HEK293 (cell line): ENCODE measurements at regions not wholly inside any gene's neighbourhood (a gene's known extent, or its start where the extent isn't known, plus 50 kb on each side); places are given as distances from the start of the nearest gene placed in this dataset.

Source experiments
- CTCF ChIA-PET: fragments of 350-600 bp; formaldehyde crosslinking; extraction: SDS; loops from one replicate; lab custom pipeline; 2021; ENCODE audit warnings: antibody characterized with exemption; lab: Yijun Ruan, JAX
- POLR2A ChIA-PET: fragments of 300-600 bp; formaldehyde crosslinking; extraction: SDS; loops from one replicate; lab custom pipeline; 2020; ENCODE audit warnings: antibody characterized with exemption, inconsistent platforms; lab: Yijun Ruan, JAX
- H3K27ac ChIP-seq: fragments of 200-500 bp; sonication (Bioruptor generic); 2 replicates; pipeline ENCODE4 v1.5.1; 2014; ENCODE audit warnings: low read depth, low read length, control low read depth, inconsistent platforms; ENCODE audit errors: extremely low read depth
- H3K36me3 ChIP-seq, 2 experiments: fragments of 200-500 bp in 1 of 2; sonication (Bioruptor generic) in 1 of 2; 1 replicate in 1 of 2; 2 replicates in 1 of 2; pipeline ENCODE4 v1.5.1; 2014 to 2017; ENCODE audit warnings: inconsistent platforms in 2 of 2, low read length in 2 of 2; ENCODE audit not compliant: control insufficient read depth in 2 of 2, insufficient read depth in 1 of 2
- H3K4me1 ChIP-seq: fragments of 200-500 bp; sonication (Bioruptor generic); 2 replicates; pipeline ENCODE4 v1.5.1; 2014; ENCODE audit warnings: mild to moderate bottlenecking, low read length, inconsistent platforms; ENCODE audit not compliant: control insufficient read depth, insufficient read depth
- H3K4me3 ChIP-seq: 2 replicates; pipeline ENCODE4 v1.5.1; 2011; ENCODE audit warnings: low read depth, mild to moderate bottlenecking, control low read depth, low read length, moderate library complexity
- H3K9me3 ChIP-seq: fragments of 200-500 bp; sonication (Bioruptor generic); 2 replicates; pipeline ENCODE4 v1.5.1; 2014; ENCODE audit warnings: low read depth, low read length, inconsistent platforms; ENCODE audit not compliant: control insufficient read depth, insufficient read depth
- GLI2 ChIP-seq: fragments of 450-650 bp; formaldehyde crosslinking; IDR thresholded peaks from 2 replicates; pipeline ENCODE4; 2017; ENCODE audit warnings: missing biosample characterization, missing genetic modification characterization, low read depth, borderline replicate concordance
- KLF16 ChIP-seq: fragments of 450-650 bp; formaldehyde crosslinking; IDR thresholded peaks from 2 replicates; pipeline ENCODE4 v1.5.1; 2017; ENCODE audit warnings: missing biosample characterization, missing genetic modification characterization
- PRDM1 ChIP-seq: fragments of 450-650 bp; formaldehyde crosslinking; IDR thresholded peaks from 2 replicates; pipeline ENCODE4; 2016; ENCODE audit warnings: missing biosample characterization, missing genetic modification characterization
- PRDM6 ChIP-seq: fragments of 450-650 bp; formaldehyde crosslinking; IDR thresholded peaks from 2 replicates; pipeline ENCODE4 v1.5.1; 2017; ENCODE audit warnings: missing biosample characterization, missing genetic modification characterization
- REST ChIP-seq: fragments of 450-650 bp; formaldehyde crosslinking; IDR thresholded peaks from 2 replicates; pipeline ENCODE4 v1.5.1; 2016; ENCODE audit warnings: missing biosample characterization, missing genetic modification characterization
- SP3 ChIP-seq: fragments of 450-650 bp; formaldehyde crosslinking; IDR thresholded peaks from 2 replicates; pipeline ENCODE4 v1.5.1; 2016; ENCODE audit warnings: missing biosample characterization, missing genetic modification characterization
- TRIM28 ChIP-seq: IDR thresholded peaks from 2 replicates; pipeline ENCODE4 v1.6.1; 2011; ENCODE audit warnings: low read length, control low read depth, borderline replicate concordance
- WT1 ChIP-seq: fragments of 450-650 bp; formaldehyde crosslinking; IDR thresholded peaks from 2 replicates; pipeline ENCODE4 v1.5.1; 2016; ENCODE audit warnings: missing biosample characterization, missing genetic modification characterization
- ZBTB17 ChIP-seq: fragments of 450-650 bp; formaldehyde crosslinking; IDR thresholded peaks from 2 replicates; pipeline ENCODE4 v1.5.1; 2016; ENCODE audit warnings: missing biosample characterization, missing genetic modification characterization
- ZBTB6 ChIP-seq: fragments of 450-650 bp; formaldehyde crosslinking; IDR thresholded peaks from 2 replicates; pipeline ENCODE4 v1.5.1; 2017; ENCODE audit warnings: missing biosample characterization, missing genetic modification characterization
- ZBTB8A ChIP-seq: fragments of 450-650 bp; formaldehyde crosslinking; IDR thresholded peaks from 2 replicates; pipeline ENCODE4 v1.5.1; 2016; ENCODE audit warnings: missing biosample characterization, missing genetic modification characterization
- ZFP37 ChIP-seq: fragments of 450-650 bp; formaldehyde crosslinking; IDR thresholded peaks from 2 replicates; pipeline ENCODE4 v1.5.1; 2016; ENCODE audit warnings: missing biosample characterization, missing genetic modification characterization
- ZNF10 ChIP-seq: fragments of 450-650 bp; formaldehyde crosslinking; IDR thresholded peaks from 2 replicates; pipeline ENCODE4 v1.5.1; 2017; ENCODE audit warnings: missing biosample characterization, missing genetic modification characterization
- ZNF140 ChIP-seq: fragments of 450-650 bp; formaldehyde crosslinking; IDR thresholded peaks from 2 replicates; pipeline ENCODE4 v1.5.1; 2016; ENCODE audit warnings: missing biosample characterization, missing genetic modification characterization
- ZNF174 ChIP-seq: fragments of 450-650 bp; formaldehyde crosslinking; IDR thresholded peaks from 2 replicates; pipeline ENCODE4 v1.5.0; 2017; ENCODE audit warnings: missing biosample characterization, mild to moderate bottlenecking, missing genetic modification characterization
- ZNF184 ChIP-seq: fragments of 450-650 bp; IDR thresholded peaks from 2 replicates; pipeline ENCODE4 v1.5.1; 2018; ENCODE audit warnings: missing biosample characterization, mild to moderate bottlenecking, missing genetic modification characterization
- ZNF488 ChIP-seq: fragments of 450-650 bp; formaldehyde crosslinking; IDR thresholded peaks from 2 replicates; pipeline ENCODE4 v1.5.1; 2016; ENCODE audit warnings: missing biosample characterization, missing genetic modification characterization
- ZNF549 ChIP-seq: fragments of 450-650 bp; IDR thresholded peaks from 2 replicates; pipeline ENCODE4 v1.5.1; 2018; ENCODE audit warnings: missing biosample characterization, missing genetic modification characterization, mild to moderate bottlenecking, inconsistent platforms, moderate library complexity
- ZNF560 ChIP-seq: fragments of 450-650 bp; formaldehyde crosslinking; IDR thresholded peaks from 2 replicates; pipeline ENCODE4 v1.5.1; 2017; ENCODE audit warnings: missing biosample characterization, missing genetic modification characterization, borderline replicate concordance
- ZNF561 ChIP-seq: fragments of 450-650 bp; IDR thresholded peaks from 2 replicates; pipeline ENCODE4 v1.5.1; 2018; ENCODE audit warnings: missing biosample characterization, missing genetic modification characterization, borderline replicate concordance
- ZNF654 ChIP-seq: fragments of 450-650 bp; formaldehyde crosslinking; IDR thresholded peaks from 2 replicates; pipeline ENCODE4 v1.5.1; 2016; ENCODE audit warnings: low read depth, missing biosample characterization, missing genetic modification characterization
- ZNF664 ChIP-seq: fragments of 450-650 bp; formaldehyde crosslinking; IDR thresholded peaks from 2 replicates; pipeline ENCODE4 v1.5.1; 2016; ENCODE audit warnings: missing biosample characterization, missing genetic modification characterization
- ZNF692 ChIP-seq: fragments of 450-650 bp; formaldehyde crosslinking; IDR thresholded peaks from 2 replicates; pipeline ENCODE4 v1.5.1; 2016; ENCODE audit warnings: missing biosample characterization, missing genetic modification characterization
- ZNF701 ChIP-seq: fragments of 450-650 bp; formaldehyde crosslinking; IDR thresholded peaks from 2 replicates; pipeline ENCODE4 v1.5.1; 2016; ENCODE audit warnings: missing biosample characterization, missing genetic modification characterization
- ZNF776 ChIP-seq: fragments of 450-650 bp; formaldehyde crosslinking; IDR thresholded peaks from 2 replicates; pipeline ENCODE4 v1.5.0; 2017; ENCODE audit warnings: missing biosample characterization, missing genetic modification characterization, borderline replicate concordance
- ZNF791 ChIP-seq: fragments of 450-650 bp; formaldehyde crosslinking; IDR thresholded peaks from 2 replicates; pipeline ENCODE4 v1.5.1; 2016; ENCODE audit warnings: missing biosample characterization, missing genetic modification characterization

- TF ChIP-seq ZBTB6 (tag by site-specific recombination), result no peak
- TF ChIP-seq ZNF10 (tag by site-specific recombination), result no peak
- TF ChIP-seq WT1 (tag by site-specific recombination), result no peak
- no peak for TF ChIP-seq ZNF654 (tag by site-specific recombination)
- no peak for TF ChIP-seq ZNF184 (tag by site-specific recombination)
- TF ChIP-seq ZNF488 (tag by site-specific recombination), result no peak
- TF ChIP-seq ZNF549, result no peak
- no peak for TF ChIP-seq ZNF174 (tag by site-specific recombination)
- TF ChIP-seq ZNF560, result no peak
- no peak for TF ChIP-seq ZNF776 (tag by site-specific recombination)
These were observed 100.5 kb upstream of the SLC38A2 start (continued) for GRCh38 chr12:46472893-46473633.

GRCh38 chr12:46472144-46472705, 99.7 kb upstream of the SLC38A2 start:
- Histone ChIP-seq H3K27ac (no peak overlapping the region), H3K36me3 (no peaks in the 10 kb centered on the region), H3K4me1 (peaks cover 15% of the 10 kb centered on the region), H3K9me3 (no peaks in the 10 kb centered on the region), H3K4me3 (no peak overlapping the region)
- POLR2A ChIA-PET, result no interaction called here
- TF ChIP-seq PRDM6 (no peak), ZNF791 (tag by site-specific recombination) (no peak), ZFP37 (tag by site-specific recombination) (no peak), ZBTB8A (tag by site-specific recombination) (no peak), ZNF692 (tag by site-specific recombination) (no peak)
- CTCF ChIA-PET, result interaction anchor here (0.9 kb wide), 1 partner anchor 347 kb away, joined by 3 read pairs; no protein-coding TSS in a partner anchor

GRCh38 chr12:46471404-46471803, 98.8 kb upstream of the SLC38A2 start:
- Histone ChIP-seq H3K4me1 (peaks cover 15% of the 10 kb centered on the region), H3K27ac (no peak overlapping the region)
- TF ChIP-seq SP3 (tag by site-specific recombination) (no peak), ZNF140 (no peak), TRIM28 (no peak), PRDM1 (tag by site-specific recombination) (no peak), GLI2 (tag by site-specific recombination) (no peak), KLF16 (no peak), ZNF664 (tag by site-specific recombination) (no peak), ZNF561 (tag by site-specific recombination) (no peak), REST (tag by site-specific recombination) (no peak), ZNF701 (no peak), ZBTB17 (tag by site-specific recombination) (no peak)

More at GRCh38 chr12:46471404-46471803, 98.8 kb upstream of the SLC38A2 start:
- Histone ChIP-seq H3K9me3 (no peaks in the 10 kb centered on the region), H3K4me3 (no peak overlapping the region), H3K36me3 (no peaks in the 10 kb centered on the region)
- ChIA-PET CTCF (interaction anchor here (0.9 to 1.1 kb wide), 3 partner anchors 12 to 346 kb away, joined by 3 read pairs; no protein-coding TSS in a partner anchor), POLR2A (no interaction called here)
